ENCODE measurements at regions not wholly inside any gene's neighbourhood (a gene's known extent, or its start where the extent isn't known, plus 50 kb on each side); places are given as distances from the start of the nearest gene placed in this dataset.

- no peaks in the 10 kb centered on the region for H3K27me3 Mint-ChIP-seq (ENCODE audit: unreplicated experiment)
- no peaks in the 10 kb centered on the region for H3K4me1 Mint-ChIP-seq (ENCODE audit: unreplicated experiment)
- DNase-seq (ENCODE audit: extremely low spot score, unreplicated experiment) = no peak
- H3K36me3 Mint-ChIP-seq (ENCODE audit: unreplicated experiment) = no peaks in the 10 kb centered on the region
- no peak overlapping the region for H3K4me3 Mint-ChIP-seq (ENCODE audit: unreplicated experiment)
- peaks cover 12% of the 10 kb centered on the region for H3K9me3 Mint-ChIP-seq (ENCODE audit: unreplicated experiment)
- H3K27ac Mint-ChIP-seq (ENCODE audit: unreplicated experiment) = no peak overlapping the region
- no peak for TF ChIP-seq CTCF (IDR thresholded peaks at IDR 0.05)
Observed at GRCh38 chr13:111551204-111551820, 230.9 kb downstream of the TEX29 start.

- TF ChIP-seq CTCF (IDR thresholded peaks at IDR 0.05) = no peak
- peaks cover 2% of the 10 kb centered on the region for H3K27me3 Mint-ChIP-seq (ENCODE audit: unreplicated experiment)
Observed at GRCh38 chr13:111552891-111553655, 232.6 kb downstream of the TEX29 start.

GRCh38 chr13:111554539-111555267 is 234.3 kb downstream of the TEX29 start:
- H3K27me3 Mint-ChIP-seq (ENCODE audit: unreplicated experiment) = peaks cover 2% of the 10 kb centered on the region
- no peak overlapping the region for H3K27ac Mint-ChIP-seq (ENCODE audit: unreplicated experiment)
- H3K36me3 Mint-ChIP-seq (ENCODE audit: unreplicated experiment) = no peaks in the 10 kb centered on the region
- no peak for DNase-seq (ENCODE audit: extremely low spot score, unreplicated experiment)
- no peak overlapping the region for H3K4me3 Mint-ChIP-seq (ENCODE audit: unreplicated experiment)
- no peak for TF ChIP-seq CTCF (IDR thresholded peaks at IDR 0.05)
- H3K4me1 Mint-ChIP-seq (ENCODE audit: unreplicated experiment) = no peaks in the 10 kb centered on the region
- peaks cover 6% of the 10 kb centered on the region for H3K9me3 Mint-ChIP-seq (ENCODE audit: unreplicated experiment)

More at GRCh38 chr13:111552891-111553655, 232.6 kb downstream of the TEX29 start:
- Mint-ChIP-seq H3K9me3 (ENCODE audit: unreplicated experiment) (peaks cover 11% of the 10 kb centered on the region), H3K36me3 (ENCODE audit: unreplicated experiment) (no peaks in the 10 kb centered on the region), H3K27ac (ENCODE audit: unreplicated experiment) (no peak overlapping the region), H3K4me3 (ENCODE audit: unreplicated experiment) (no peak overlapping the region), H3K4me1 (ENCODE audit: unreplicated experiment) (no peaks in the 10 kb centered on the region)
- DNase-seq (ENCODE audit: extremely low spot score, unreplicated experiment) = no peak

- no peak for DNase-seq (ENCODE audit: extremely low spot score, unreplicated experiment)
- Mint-ChIP-seq H3K4me3 (ENCODE audit: unreplicated experiment) (no peak overlapping the region), H3K4me1 (ENCODE audit: unreplicated experiment) (no peaks in the 10 kb centered on the region), H3K36me3 (ENCODE audit: unreplicated experiment) (no peaks in the 10 kb centered on the region), H3K27ac (ENCODE audit: unreplicated experiment) (no peak overlapping the region), H3K27me3 (ENCODE audit: unreplicated experiment) (peaks cover 2% of the 10 kb centered on the region), H3K9me3 (ENCODE audit: unreplicated experiment) (peaks cover 1% of the 10 kb centered on the region)
- TF ChIP-seq CTCF (IDR thresholded peaks at IDR 0.05) = no peak
Observed at GRCh38 chr13:111555268-111555808, 234.9 kb downstream of the TEX29 start.

- H3K36me3 Mint-ChIP-seq (ENCODE audit: unreplicated experiment) = no peaks in the 10 kb centered on the region
- H3K27me3 Mint-ChIP-seq (ENCODE audit: unreplicated experiment) = peaks cover 2% of the 10 kb centered on the region
- H3K4me3 Mint-ChIP-seq (ENCODE audit: unreplicated experiment) = no peak overlapping the region
- TF ChIP-seq CTCF (IDR thresholded peaks at IDR 0.05) = no peak
- H3K27ac Mint-ChIP-seq (ENCODE audit: unreplicated experiment) = no peak overlapping the region
- H3K4me1 Mint-ChIP-seq (ENCODE audit: unreplicated experiment) = no peaks in the 10 kb centered on the region
- H3K9me3 Mint-ChIP-seq (ENCODE audit: unreplicated experiment) = no peaks in the 10 kb centered on the region
- no peak for DNase-seq (ENCODE audit: extremely low spot score, unreplicated experiment)
Observed at GRCh38 chr13:111555903-111556302, 235.5 kb downstream of the TEX29 start.
